Neutrophil (primary cell): ENCODE measurements at regions not wholly inside any gene's neighbourhood (a gene's known extent, or its start where the extent isn't known, plus 50 kb on each side); places are given as distances from the start of the nearest gene placed in this dataset.

Source experiments
- H3K27ac ChIP-seq: fragments of 200-600 bp; sonication (generic); 2 replicates; pipeline ENCODE4 v1.5.1; 2016; ENCODE audit warnings: mild to moderate bottlenecking, moderate library complexity
- H3K27me3 ChIP-seq: fragments of 200-600 bp; sonication (generic); 2 replicates; pipeline ENCODE4 v1.6.0; 2016; ENCODE audit warnings: mild to moderate bottlenecking
- H3K36me3 ChIP-seq: fragments of 200-600 bp; sonication (generic); 2 replicates; pipeline ENCODE4 v1.5.1; 2017
- H3K4me1 ChIP-seq, 2 experiments: fragments of 200-600 bp in 1 of 2; sonication (generic) in 1 of 2; 1 replicate in 1 of 2; 2 replicates in 1 of 2; pipeline versions ENCODE4 v1.5.1 to v1.6.1; 2013 to 2016; ENCODE audit warnings: low read depth in 1 of 2, low read length in 1 of 2, mild to moderate bottlenecking in 1 of 2, moderate library complexity in 1 of 2; ENCODE audit not compliant: control insufficient read depth in 1 of 2, insufficient read depth in 1 of 2
- H3K4me3 ChIP-seq, 2 experiments: fragments of 200-600 bp in 1 of 2; sonication (generic) in 1 of 2; 1 replicate in 1 of 2; 2 replicates in 1 of 2; pipeline ENCODE4 v1.5.1; 2013 to 2016; ENCODE audit warnings: low read depth in 1 of 2, low read length in 1 of 2, mild to moderate bottlenecking in 1 of 2, moderate library complexity in 1 of 2
- H3K9me3 ChIP-seq: fragments of 200-600 bp; sonication (generic); 2 replicates; pipeline ENCODE4 v1.5.1; 2016
- CTCF ChIP-seq: fragments of 200-600 bp; sonication (generic); IDR thresholded peaks from 2 replicates; pipeline ENCODE4 v1.5.1; 2016; ENCODE audit warnings: antibody characterized with exemption

DNA sequence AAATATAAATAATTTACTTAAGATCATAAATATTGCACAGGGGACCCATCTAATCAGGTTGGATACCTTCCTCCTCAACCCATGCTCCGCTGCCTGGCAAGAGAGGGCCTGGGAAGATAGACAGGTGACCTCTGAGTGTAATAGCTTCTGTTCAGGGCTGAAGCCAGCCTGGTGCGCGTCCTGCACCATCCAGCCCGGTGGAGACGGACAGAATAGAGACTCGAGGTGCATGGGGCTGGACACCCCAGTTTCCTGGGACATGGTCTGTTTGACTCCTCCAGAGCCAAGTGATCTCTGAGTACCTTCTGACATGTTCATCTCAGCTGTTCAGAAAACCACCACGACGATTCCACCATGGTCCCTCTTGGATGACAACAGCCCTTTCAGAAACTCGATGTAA is 209.3 kb upstream of the MYT1L start:
- Histone ChIP-seq H3K27ac (no peak overlapping the region), H3K36me3 (no peaks in the 10 kb centered on the region), H3K27me3 (no peaks in the 10 kb centered on the region), H3K4me1 (no peaks in the 10 kb centered on the region), H3K9me3 (no peaks in the 10 kb centered on the region), H3K4me3 (no peak overlapping the region)
- no peak for TF ChIP-seq CTCF

DNA sequence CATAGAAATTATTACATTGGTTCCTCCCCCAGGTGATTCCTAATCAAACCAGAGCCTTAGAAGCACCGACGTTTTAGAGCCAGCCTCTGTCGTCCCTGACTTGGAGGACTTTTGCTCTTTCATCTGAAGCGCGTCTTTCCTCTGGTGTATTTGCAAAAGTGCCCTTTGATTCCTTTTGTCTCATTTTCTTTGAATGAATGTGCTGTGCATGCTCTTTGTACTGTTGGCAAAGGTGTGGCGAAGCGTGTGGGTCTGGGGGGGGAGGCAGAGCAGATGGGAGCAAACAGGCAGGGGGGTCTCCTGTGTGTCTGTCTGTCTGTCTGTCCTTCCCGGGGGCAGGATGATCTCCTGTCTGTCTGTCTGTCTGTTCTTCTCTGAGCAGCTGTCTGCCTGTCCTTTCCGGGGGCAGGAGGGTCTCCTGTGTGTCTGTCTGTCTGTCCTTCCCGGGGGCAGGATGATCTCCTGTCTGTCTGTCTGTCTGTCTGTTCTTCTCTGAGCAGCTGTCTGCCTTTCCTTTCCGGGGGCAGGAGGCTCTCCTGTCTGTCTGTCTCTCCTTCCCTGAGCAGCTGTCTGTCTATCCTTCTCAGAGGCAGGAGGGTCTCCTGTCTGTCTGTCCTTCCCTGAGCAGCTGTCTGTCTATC is 205.5 kb upstream of the MYT1L start:
- no peaks in the 10 kb centered on the region for H3K4me1 ChIP-seq
- no peak overlapping the region for H3K4me3 ChIP-seq
- no peaks in the 10 kb centered on the region for H3K36me3 ChIP-seq
- H3K27me3 ChIP-seq = no peaks in the 10 kb centered on the region
- H3K9me3 ChIP-seq = no peaks in the 10 kb centered on the region
- no peak for TF ChIP-seq CTCF
- H3K27ac ChIP-seq = no peak overlapping the region

GRCh38 chr2:2530334-2530733 is 199.3 kb upstream of the MYT1L start:
- no peaks in the 10 kb centered on the region for H3K9me3 ChIP-seq
- TF ChIP-seq CTCF = no peak
- no peaks in the 10 kb centered on the region for H3K36me3 ChIP-seq

GRCh38 chr2:2528846-2529245 is 197.8 kb upstream of the MYT1L start:
- no peak for TF ChIP-seq CTCF
- no peaks in the 10 kb centered on the region for H3K36me3 ChIP-seq
- no peak overlapping the region for H3K4me3 ChIP-seq
- no peaks in the 10 kb centered on the region for H3K27me3 ChIP-seq
- H3K4me1 ChIP-seq = no peaks in the 10 kb centered on the region
- H3K9me3 ChIP-seq = no peaks in the 10 kb centered on the region
- no peak overlapping the region for H3K27ac ChIP-seq

More at GRCh38 chr2:2530334-2530733, 199.3 kb upstream of the MYT1L start:
- Histone ChIP-seq H3K27ac (no peak overlapping the region), H3K4me3 (no peak overlapping the region), H3K4me1 (no peaks in the 10 kb centered on the region), H3K27me3 (no peaks in the 10 kb centered on the region)

- Histone ChIP-seq H3K9me3 (no peaks in the 10 kb centered on the region), H3K27ac (no peak overlapping the region), H3K4me1 (no peaks in the 10 kb centered on the region), H3K4me3 (no peak overlapping the region), H3K36me3 (no peaks in the 10 kb centered on the region), H3K27me3 (no peaks in the 10 kb centered on the region)
- TF ChIP-seq CTCF = no peak
These were observed 196.1 kb upstream of the MYT1L start for GRCh38 chr2:2527148-2527547.
